ENCODE measurements at regions not wholly inside any gene's neighbourhood (a gene's known extent, or its start where the extent isn't known, plus 50 kb on each side); places are given as distances from the start of the nearest gene placed in this dataset.

DNA sequence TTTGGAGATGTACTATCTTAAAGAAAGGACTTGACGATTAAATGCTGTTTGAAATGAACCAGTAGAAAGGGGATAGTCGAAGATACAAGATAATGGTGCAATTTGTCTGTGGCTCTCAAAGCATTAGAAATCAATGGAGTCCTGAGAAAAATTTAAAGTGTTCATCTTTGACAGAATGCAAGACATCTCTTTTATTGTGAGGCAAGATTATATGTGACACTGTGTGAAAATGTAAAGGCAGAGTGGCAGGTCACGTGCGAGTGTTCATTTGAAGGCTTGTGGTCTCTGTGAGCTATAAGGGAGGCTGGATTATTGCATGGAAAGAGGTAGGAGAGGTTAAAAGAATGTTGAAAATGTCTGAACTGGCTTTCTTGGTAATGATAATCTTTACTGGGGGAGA lies 709.2 kb downstream of the DSC3 start:
- TF ChIP-seq POLR2A (IDR thresholded peaks at IDR 0.05), result no peak
- TF ChIP-seq, protein P1, sequence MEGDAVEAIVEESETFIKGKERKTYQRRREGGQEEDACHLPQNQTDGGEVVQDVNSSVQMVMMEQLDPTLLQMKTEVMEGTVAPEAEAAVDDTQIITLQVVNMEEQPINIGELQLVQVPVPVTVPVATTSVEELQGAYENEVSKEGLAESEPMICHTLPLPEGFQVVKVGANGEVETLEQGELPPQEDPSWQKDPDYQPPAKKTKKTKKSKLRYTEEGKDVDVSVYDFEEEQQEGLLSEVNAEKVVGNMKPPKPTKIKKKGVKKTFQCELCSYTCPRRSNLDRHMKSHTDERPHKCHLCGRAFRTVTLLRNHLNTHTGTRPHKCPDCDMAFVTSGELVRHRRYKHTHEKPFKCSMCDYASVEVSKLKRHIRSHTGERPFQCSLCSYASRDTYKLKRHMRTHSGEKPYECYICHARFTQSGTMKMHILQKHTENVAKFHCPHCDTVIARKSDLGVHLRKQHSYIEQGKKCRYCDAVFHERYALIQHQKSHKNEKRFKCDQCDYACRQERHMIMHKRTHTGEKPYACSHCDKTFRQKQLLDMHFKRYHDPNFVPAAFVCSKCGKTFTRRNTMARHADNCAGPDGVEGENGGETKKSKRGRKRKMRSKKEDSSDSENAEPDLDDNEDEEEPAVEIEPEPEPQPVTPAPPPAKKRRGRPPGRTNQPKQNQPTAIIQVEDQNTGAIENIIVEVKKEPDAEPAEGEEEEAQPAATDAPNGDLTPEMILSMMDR (IDR thresholded peaks at IDR 0.05), result no peak

Data from uterus (tissue), 2 donors.